GM23338 (cell line): ENCODE measurements at regions not wholly inside any gene's neighbourhood (a gene's known extent, or its start where the extent isn't known, plus 50 kb on each side); places are given as distances from the start of the nearest gene placed in this dataset.

Source experiments
- ATAC-seq: fragments of 200-7000 bp; cut with Tn5 transposase; 3 replicates; pipeline ENCODE4 v1.9.1; 2020
- DNase-seq: peaks from one replicate; pipeline ENCODE4 v3.0.0-alpha.2; 2015; ENCODE audit warnings: low spot score
- H2AFZ ChIP-seq: fragments of 200-600 bp; sonication (generic); 2 replicates; pipeline ENCODE4 v1.8.0; 2016; ENCODE audit warnings: antibody characterized with exemption, mild to moderate bottlenecking, moderate library complexity
- H3F3A ChIP-seq: fragments of 200-600 bp; sonication (generic); replicated peaks from 2 replicates; pipeline ENCODE4 v1.8.0; 2017; ENCODE audit warnings: antibody characterized with exemption, mixed run types, low read depth
- H3K27ac ChIP-seq: fragments of 200-600 bp; sonication (generic); 2 replicates; pipeline ENCODE4 v1.6.1; 2016; ENCODE audit warnings: low read depth
- H3K27me3 ChIP-seq: fragments of 200-600 bp; sonication (generic); 2 replicates; pipeline ENCODE4 v1.8.0; 2016; ENCODE audit warnings: mild to moderate bottlenecking, mixed run types, moderate library complexity; ENCODE audit not compliant: insufficient read depth
- H3K36me3 ChIP-seq: fragments of 200-600 bp; sonication (generic); 2 replicates; pipeline ENCODE4 v1.8.0; 2016; ENCODE audit warnings: mild to moderate bottlenecking; ENCODE audit not compliant: insufficient read depth
- H3K4me1 ChIP-seq: fragments of 200-600 bp; sonication (generic); 2 replicates; pipeline ENCODE4 v1.8.0; 2016; ENCODE audit warnings: mild to moderate bottlenecking, moderate library complexity; ENCODE audit not compliant: insufficient read depth
- H3K4me2 ChIP-seq: fragments of 200-600 bp; sonication (generic); 2 replicates; pipeline ENCODE4 v1.7.1; 2017; ENCODE audit warnings: mixed run types
- H3K4me3 ChIP-seq: fragments of 200-600 bp; sonication (generic); 2 replicates; pipeline ENCODE4 v1.6.1; 2016; ENCODE audit warnings: mixed run types
- H3K79me2 ChIP-seq: fragments of 200-600 bp; sonication (generic); replicated peaks from 2 replicates; pipeline ENCODE4 v1.8.0; 2017; ENCODE audit warnings: mild to moderate bottlenecking; ENCODE audit not compliant: insufficient read depth
- H3K9me2 ChIP-seq: fragments of 200-600 bp; sonication (generic); 2 replicates; pipeline ENCODE4 v1.8.0; 2017; ENCODE audit not compliant: insufficient read depth
- H4K20me1 ChIP-seq: fragments of 200-600 bp; sonication (generic); replicated peaks from 2 replicates; pipeline ENCODE4 v1.8.0; 2017; ENCODE audit warnings: mild to moderate bottlenecking; ENCODE audit not compliant: insufficient read depth
- H3K27ac Mint-ChIP-seq: 2 replicates; pipeline ENCODE4 v1.8.0; 2020; ENCODE audit warnings: inconsistent platforms, mild to moderate bottlenecking, moderate library complexity, mixed read lengths
- H3K27me3 Mint-ChIP-seq: 3 replicates; pipeline ENCODE4 v1.8.0; 2022; ENCODE audit warnings: low read depth, mild to moderate bottlenecking, moderate library complexity, mixed read lengths, inconsistent platforms; ENCODE audit not compliant: insufficient read depth, poor library complexity
- H3K36me3 Mint-ChIP-seq: 3 replicates; pipeline ENCODE4 v1.8.0; 2021; ENCODE audit warnings: low read depth, mild to moderate bottlenecking, inconsistent platforms, moderate library complexity, mixed read lengths
- H3K4me1 Mint-ChIP-seq: 3 replicates; pipeline ENCODE4 v1.8.0; 2020; ENCODE audit warnings: mild to moderate bottlenecking, inconsistent platforms, mixed read lengths
- H3K4me3 Mint-ChIP-seq: 3 replicates; pipeline ENCODE4 v1.8.0; 2021; ENCODE audit warnings: moderate library complexity, mild to moderate bottlenecking, inconsistent platforms, mixed read lengths
- H3K9me3 Mint-ChIP-seq: 3 replicates; pipeline ENCODE4 v1.8.0; 2020; ENCODE audit warnings: moderate library complexity, mild to moderate bottlenecking, inconsistent platforms, mixed read lengths
- CREB1 ChIP-seq: fragments of 250-450 bp; sonication (Bioruptor Pico); IDR thresholded peaks from 2 replicates; pipeline ENCODE4 v1.5.0; 2020; ENCODE audit warnings: low read depth, mild to moderate bottlenecking, moderate library complexity
- EZH2 ChIP-seq: fragments of 200-600 bp; sonication (generic); IDR thresholded peaks from one replicate; pipeline ENCODE4 v1.8.0; 2017; ENCODE audit warnings: antibody characterized with exemption, mild to moderate bottlenecking, low read depth; ENCODE audit not compliant: unreplicated experiment
- EZH2phosphoT487 ChIP-seq: fragments of 200-600 bp; sonication (generic); IDR thresholded peaks from one replicate; pipeline ENCODE4 v1.8.1; 2018; ENCODE audit warnings: antibody characterized with exemption; ENCODE audit not compliant: unreplicated experiment
- JUNB ChIP-seq: IDR thresholded peaks from one replicate; pipeline ENCODE4 v1.6.1; 2016; ENCODE audit warnings: antibody characterized with exemption; ENCODE audit not compliant: unreplicated experiment
- NANOG ChIP-seq: IDR thresholded peaks from 2 replicates; pipeline ENCODE4 v1.6.1; 2016; ENCODE audit warnings: antibody characterized with exemption, borderline replicate concordance
- STAT1 ChIP-seq: IDR thresholded peaks from one replicate; pipeline ENCODE4 v1.6.1; 2016; ENCODE audit warnings: antibody characterized with exemption; ENCODE audit not compliant: unreplicated experiment
- ZNF114 ChIP-seq: fragments of 250-450 bp; sonication (Bioruptor Pico); IDR thresholded peaks from 2 replicates; pipeline ENCODE4 v1.5.0; 2020; ENCODE audit warnings: mild to moderate bottlenecking, moderate library complexity
- TF ChIP-seq, protein P1 (sequence below): IDR thresholded peaks from 2 replicates; pipeline ENCODE4 v1.6.1; 2016; ENCODE audit warnings: antibody characterized with exemption
- TF ChIP-seq, protein P2 (sequence below): IDR thresholded peaks from one replicate; pipeline ENCODE4 v1.6.1; 2018; ENCODE audit warnings: antibody characterized with exemption; ENCODE audit not compliant: unreplicated experiment
- TF ChIP-seq, protein P3 (sequence below): fragments of 250-450 bp; sonication (Bioruptor Pico); IDR thresholded peaks from 2 replicates; pipeline ENCODE4 v1.5.0; 2020; ENCODE audit warnings: mild to moderate bottlenecking, moderate library complexity

DNA sequence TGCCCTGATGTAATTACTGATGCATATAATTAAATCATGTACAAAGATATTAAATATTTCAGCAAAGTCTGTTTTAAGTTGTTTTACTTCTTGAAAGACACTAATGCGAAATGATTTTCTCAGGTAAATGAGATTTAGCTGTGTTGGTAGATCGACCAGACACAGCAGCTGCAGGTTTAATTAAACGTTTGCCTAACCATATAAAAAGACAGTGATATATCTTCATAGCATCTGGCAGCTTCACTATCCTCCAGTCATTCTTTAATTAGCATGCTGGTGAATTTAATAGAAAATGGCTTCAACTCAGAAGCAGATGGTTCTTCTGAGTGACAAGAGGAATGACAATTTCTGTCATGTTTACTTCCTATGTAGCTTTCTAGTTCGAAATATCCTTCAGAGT, 69.3 kb downstream of the NHLRC3 start:
- no peaks in the 10 kb centered on the region for H3F3A ChIP-seq
- Mint-ChIP-seq H3K36me3 (no peaks in the 10 kb centered on the region), H3K9me3 (no peaks in the 10 kb centered on the region), H3K4me1 (no peaks in the 10 kb centered on the region), H3K4me3 (no peak overlapping the region), H3K27ac (no peak overlapping the region), H3K27me3 (no peaks in the 10 kb centered on the region)
- ATAC-seq (no peak), DNase-seq (no peak)
- H3K79me2 ChIP-seq, result no peaks in the 10 kb centered on the region
- no peaks in the 10 kb centered on the region for H3K27me3 ChIP-seq
- no peak overlapping the region for H3K4me2 ChIP-seq
- H2AFZ ChIP-seq, result no peak overlapping the region
- H3K4me3 ChIP-seq, result no peak overlapping the region
- H3K27ac ChIP-seq, result no peak overlapping the region
- no peaks in the 10 kb centered on the region for H3K36me3 ChIP-seq
- TF ChIP-seq EZH2phosphoT487 (no peak), CREB1 (CRISPR knock-in tag) (no peak), NANOG (no peak), EZH2 (no peak)
- no peaks in the 10 kb centered on the region for H3K9me2 ChIP-seq
- H3K4me1 ChIP-seq, result no peaks in the 10 kb centered on the region
- no peaks in the 10 kb centered on the region for H4K20me1 ChIP-seq

DNA sequence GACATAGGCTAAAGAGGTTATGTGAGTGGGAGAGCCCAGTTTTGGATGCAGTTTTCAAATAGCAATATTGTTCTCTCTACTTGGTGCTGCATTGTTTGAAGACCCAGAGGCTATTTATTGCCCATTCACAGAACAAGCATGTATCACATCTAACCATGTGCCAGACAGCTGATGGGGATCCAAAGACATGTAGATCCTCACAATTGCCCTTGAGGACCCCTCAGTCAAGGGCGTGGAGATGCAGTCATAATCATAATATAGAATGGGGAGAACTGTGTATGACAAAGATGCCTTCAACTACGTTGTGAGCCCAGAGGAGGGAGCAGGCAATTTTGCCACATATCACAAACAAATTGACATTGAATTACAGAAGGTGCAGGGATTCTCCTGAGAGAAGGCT, 70.5 kb downstream of the NHLRC3 start:
- no peaks in the 10 kb centered on the region for H3K27me3 ChIP-seq
- H3K4me1 Mint-ChIP-seq, result no peaks in the 10 kb centered on the region
- H3F3A ChIP-seq, result no peaks in the 10 kb centered on the region
- H3K36me3 ChIP-seq, result no peaks in the 10 kb centered on the region
- no peak for ATAC-seq
- H3K4me3 Mint-ChIP-seq, result no peak overlapping the region
- H3K9me2 ChIP-seq, result no peaks in the 10 kb centered on the region
- no peaks in the 10 kb centered on the region for H3K36me3 Mint-ChIP-seq
- H3K4me2 ChIP-seq, result no peak overlapping the region
- H3K4me3 ChIP-seq, result no peak overlapping the region
- H3K79me2 ChIP-seq, result no peaks in the 10 kb centered on the region
- no peak overlapping the region for H3K27ac ChIP-seq
- no peaks in the 10 kb centered on the region for H3K9me3 Mint-ChIP-seq
- no peak overlapping the region for H2AFZ ChIP-seq
- DNase-seq, result no peak
- H4K20me1 ChIP-seq, result no peaks in the 10 kb centered on the region
- no peak overlapping the region for H3K27ac Mint-ChIP-seq
- no peaks in the 10 kb centered on the region for H3K27me3 Mint-ChIP-seq
- H3K4me1 ChIP-seq, result no peaks in the 10 kb centered on the region
- no peak for TF ChIP-seq JUNB
- TF ChIP-seq, protein P1, sequence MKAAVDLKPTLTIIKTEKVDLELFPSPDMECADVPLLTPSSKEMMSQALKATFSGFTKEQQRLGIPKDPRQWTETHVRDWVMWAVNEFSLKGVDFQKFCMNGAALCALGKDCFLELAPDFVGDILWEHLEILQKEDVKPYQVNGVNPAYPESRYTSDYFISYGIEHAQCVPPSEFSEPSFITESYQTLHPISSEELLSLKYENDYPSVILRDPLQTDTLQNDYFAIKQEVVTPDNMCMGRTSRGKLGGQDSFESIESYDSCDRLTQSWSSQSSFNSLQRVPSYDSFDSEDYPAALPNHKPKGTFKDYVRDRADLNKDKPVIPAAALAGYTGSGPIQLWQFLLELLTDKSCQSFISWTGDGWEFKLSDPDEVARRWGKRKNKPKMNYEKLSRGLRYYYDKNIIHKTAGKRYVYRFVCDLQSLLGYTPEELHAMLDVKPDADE, result no peak
- TF ChIP-seq, protein P2, sequence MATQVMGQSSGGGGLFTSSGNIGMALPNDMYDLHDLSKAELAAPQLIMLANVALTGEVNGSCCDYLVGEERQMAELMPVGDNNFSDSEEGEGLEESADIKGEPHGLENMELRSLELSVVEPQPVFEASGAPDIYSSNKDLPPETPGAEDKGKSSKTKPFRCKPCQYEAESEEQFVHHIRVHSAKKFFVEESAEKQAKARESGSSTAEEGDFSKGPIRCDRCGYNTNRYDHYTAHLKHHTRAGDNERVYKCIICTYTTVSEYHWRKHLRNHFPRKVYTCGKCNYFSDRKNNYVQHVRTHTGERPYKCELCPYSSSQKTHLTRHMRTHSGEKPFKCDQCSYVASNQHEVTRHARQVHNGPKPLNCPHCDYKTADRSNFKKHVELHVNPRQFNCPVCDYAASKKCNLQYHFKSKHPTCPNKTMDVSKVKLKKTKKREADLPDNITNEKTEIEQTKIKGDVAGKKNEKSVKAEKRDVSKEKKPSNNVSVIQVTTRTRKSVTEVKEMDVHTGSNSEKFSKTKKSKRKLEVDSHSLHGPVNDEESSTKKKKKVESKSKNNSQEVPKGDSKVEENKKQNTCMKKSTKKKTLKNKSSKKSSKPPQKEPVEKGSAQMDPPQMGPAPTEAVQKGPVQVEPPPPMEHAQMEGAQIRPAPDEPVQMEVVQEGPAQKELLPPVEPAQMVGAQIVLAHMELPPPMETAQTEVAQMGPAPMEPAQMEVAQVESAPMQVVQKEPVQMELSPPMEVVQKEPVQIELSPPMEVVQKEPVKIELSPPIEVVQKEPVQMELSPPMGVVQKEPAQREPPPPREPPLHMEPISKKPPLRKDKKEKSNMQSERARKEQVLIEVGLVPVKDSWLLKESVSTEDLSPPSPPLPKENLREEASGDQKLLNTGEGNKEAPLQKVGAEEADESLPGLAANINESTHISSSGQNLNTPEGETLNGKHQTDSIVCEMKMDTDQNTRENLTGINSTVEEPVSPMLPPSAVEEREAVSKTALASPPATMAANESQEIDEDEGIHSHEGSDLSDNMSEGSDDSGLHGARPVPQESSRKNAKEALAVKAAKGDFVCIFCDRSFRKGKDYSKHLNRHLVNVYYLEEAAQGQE, result no peak
- no peak for TF ChIP-seq EZH2phosphoT487
- TF ChIP-seq ZNF114 (CRISPR knock-in tag), result no peak
- TF ChIP-seq, protein P3, sequence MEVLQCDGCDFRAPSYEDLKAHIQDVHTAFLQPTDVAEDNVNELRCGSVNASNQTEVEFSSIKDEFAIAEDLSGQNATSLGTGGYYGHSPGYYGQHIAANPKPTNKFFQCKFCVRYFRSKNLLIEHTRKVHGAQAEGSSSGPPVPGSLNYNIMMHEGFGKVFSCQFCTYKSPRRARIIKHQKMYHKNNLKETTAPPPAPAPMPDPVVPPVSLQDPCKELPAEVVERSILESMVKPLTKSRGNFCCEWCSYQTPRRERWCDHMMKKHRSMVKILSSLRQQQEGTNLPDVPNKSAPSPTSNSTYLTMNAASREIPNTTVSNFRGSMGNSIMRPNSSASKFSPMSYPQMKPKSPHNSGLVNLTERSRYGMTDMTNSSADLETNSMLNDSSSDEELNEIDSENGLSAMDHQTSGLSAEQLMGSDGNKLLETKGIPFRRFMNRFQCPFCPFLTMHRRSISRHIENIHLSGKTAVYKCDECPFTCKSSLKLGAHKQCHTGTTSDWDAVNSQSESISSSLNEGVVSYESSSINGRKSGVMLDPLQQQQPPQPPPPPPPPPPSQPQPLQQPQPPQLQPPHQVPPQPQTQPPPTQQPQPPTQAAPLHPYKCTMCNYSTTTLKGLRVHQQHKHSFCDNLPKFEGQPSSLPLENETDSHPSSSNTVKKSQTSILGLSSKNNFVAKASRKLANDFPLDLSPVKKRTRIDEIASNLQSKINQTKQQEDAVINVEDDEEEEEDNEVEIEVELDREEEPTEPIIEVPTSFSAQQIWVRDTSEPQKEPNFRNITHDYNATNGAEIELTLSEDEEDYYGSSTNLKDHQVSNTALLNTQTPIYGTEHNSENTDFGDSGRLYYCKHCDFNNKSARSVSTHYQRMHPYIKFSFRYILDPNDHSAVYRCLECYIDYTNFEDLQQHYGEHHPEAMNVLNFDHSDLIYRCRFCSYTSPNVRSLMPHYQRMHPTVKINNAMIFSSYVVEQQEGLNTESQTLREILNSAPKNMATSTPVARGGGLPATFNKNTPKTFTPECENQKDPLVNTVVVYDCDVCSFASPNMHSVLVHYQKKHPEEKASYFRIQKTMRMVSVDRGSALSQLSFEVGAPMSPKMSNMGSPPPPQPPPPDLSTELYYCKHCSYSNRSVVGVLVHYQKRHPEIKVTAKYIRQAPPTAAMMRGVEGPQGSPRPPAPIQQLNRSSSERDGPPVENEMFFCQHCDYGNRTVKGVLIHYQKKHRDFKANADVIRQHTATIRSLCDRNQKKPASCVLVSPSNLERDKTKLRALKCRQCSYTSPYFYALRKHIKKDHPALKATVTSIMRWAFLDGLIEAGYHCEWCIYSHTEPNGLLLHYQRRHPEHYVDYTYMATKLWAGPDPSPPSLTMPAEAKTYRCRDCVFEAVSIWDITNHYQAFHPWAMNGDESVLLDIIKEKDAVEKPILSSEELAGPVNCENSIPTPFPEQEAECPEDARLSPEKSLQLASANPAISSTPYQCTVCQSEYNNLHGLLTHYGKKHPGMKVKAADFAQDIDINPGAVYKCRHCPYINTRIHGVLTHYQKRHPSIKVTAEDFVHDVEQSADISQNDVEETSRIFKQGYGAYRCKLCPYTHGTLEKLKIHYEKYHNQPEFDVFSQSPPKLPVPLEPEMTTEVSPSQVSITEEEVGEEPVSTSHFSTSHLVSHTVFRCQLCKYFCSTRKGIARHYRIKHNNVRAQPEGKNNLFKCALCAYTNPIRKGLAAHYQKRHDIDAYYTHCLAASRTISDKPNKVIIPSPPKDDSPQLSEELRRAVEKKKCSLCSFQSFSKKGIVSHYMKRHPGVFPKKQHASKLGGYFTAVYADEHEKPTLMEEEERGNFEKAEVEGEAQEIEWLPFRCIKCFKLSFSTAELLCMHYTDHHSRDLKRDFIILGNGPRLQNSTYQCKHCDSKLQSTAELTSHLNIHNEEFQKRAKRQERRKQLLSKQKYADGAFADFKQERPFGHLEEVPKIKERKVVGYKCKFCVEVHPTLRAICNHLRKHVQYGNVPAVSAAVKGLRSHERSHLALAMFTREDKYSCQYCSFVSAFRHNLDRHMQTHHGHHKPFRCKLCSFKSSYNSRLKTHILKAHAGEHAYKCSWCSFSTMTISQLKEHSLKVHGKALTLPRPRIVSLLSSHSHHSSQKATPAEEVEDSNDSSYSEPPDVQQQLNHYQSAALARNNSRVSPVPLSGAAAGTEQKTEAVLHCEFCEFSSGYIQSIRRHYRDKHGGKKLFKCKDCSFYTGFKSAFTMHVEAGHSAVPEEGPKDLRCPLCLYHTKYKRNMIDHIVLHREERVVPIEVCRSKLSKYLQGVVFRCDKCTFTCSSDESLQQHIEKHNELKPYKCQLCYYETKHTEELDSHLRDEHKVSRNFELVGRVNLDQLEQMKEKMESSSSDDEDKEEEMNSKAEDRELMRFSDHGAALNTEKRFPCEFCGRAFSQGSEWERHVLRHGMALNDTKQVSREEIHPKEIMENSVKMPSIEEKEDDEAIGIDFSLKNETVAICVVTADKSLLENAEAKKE (CRISPR knock-in tag), result no peak
- no peak for TF ChIP-seq NANOG
- TF ChIP-seq STAT1, result no peak
